SH-SY5Y (cell line): ENCODE measurements at regions not wholly inside any gene's neighbourhood (a gene's known extent, or its start where the extent isn't known, plus 50 kb on each side); places are given as distances from the start of the nearest gene placed in this dataset.

Source experiments
- GATA2 ChIP-seq: IDR thresholded peaks from 2 replicates; pipeline ENCODE4 v1.6.1; 2011; ENCODE audit warnings: mild to moderate bottlenecking, low read depth, low read length
- GATA3 ChIP-seq: IDR thresholded peaks from 2 replicates; pipeline ENCODE4 v1.6.1; 2011; ENCODE audit warnings: low read depth, mild to moderate bottlenecking, low read length, moderate library complexity

GRCh38 chr1:94607398-94607797 lies 65.8 kb upstream of the F3 start:
- TF ChIP-seq GATA2 (no peak), GATA3 (no peak)
